AG09309 (cell line): ENCODE measurements at regions not wholly inside any gene's neighbourhood (a gene's known extent, or its start where the extent isn't known, plus 50 kb on each side); places are given as distances from the start of the nearest gene placed in this dataset.

Experiments used
- DNase-seq: peaks from one replicate; pipeline ENCODE4 v3.0.0-alpha.2; 2010; ENCODE audit warnings: low read depth
- H3K4me3 ChIP-seq: 2 replicates; pipeline ENCODE4 v1.5.1; 2011; ENCODE audit warnings: mild to moderate bottlenecking, low read depth, low read length, moderate library complexity; ENCODE audit not compliant: control insufficient read depth
- CTCF ChIP-seq: IDR thresholded peaks from 2 replicates; pipeline ENCODE4 v1.5.1; 2011; ENCODE audit warnings: mild to moderate bottlenecking, low read depth, low read length, inconsistent platforms; ENCODE audit not compliant: insufficient read depth, control insufficient read depth; ENCODE audit errors: missing control alignments

- no peak for DNase-seq
- no peak for TF ChIP-seq CTCF
- H3K4me3 ChIP-seq = no peak overlapping the region
Observed at GRCh38 chr17:77502626-77503292, 362.0 kb downstream of the SEC14L1 start.

- H3K4me3 ChIP-seq = no peak overlapping the region
- TF ChIP-seq CTCF = no peak
- no peak for DNase-seq
Observed at GRCh38 chr17:77503293-77503655, 362.5 kb downstream of the SEC14L1 start.

- DNase-seq = no peak
- TF ChIP-seq CTCF = no peak
- no peak overlapping the region for H3K4me3 ChIP-seq
Observed at GRCh38 chr17:77503916-77504651, 363.3 kb downstream of the SEC14L1 start.

GRCh38 chr17:77504652-77505155 lies 363.9 kb downstream of the SEC14L1 start:
- DNase-seq = no peak
- TF ChIP-seq CTCF = no peak
- H3K4me3 ChIP-seq = no peak overlapping the region

- H3K4me3 ChIP-seq = no peak overlapping the region
- TF ChIP-seq CTCF = no peak
- DNase-seq = no peak
Observed at GRCh38 chr17:77505181-77505639, 364.4 kb downstream of the SEC14L1 start.

GRCh38 chr17:77506371-77506991 lies 365.7 kb downstream of the SEC14L1 start:
- DNase-seq = no peak
- TF ChIP-seq CTCF = no peak
- H3K4me3 ChIP-seq = no peak overlapping the region
